Neuronal stem cell (in vitro differentiated cells): ENCODE measurements at regions not wholly inside any gene's neighbourhood (a gene's known extent, or its start where the extent isn't known, plus 50 kb on each side); places are given as distances from the start of the nearest gene placed in this dataset.

Experiments
- DNase-seq: peaks from one replicate; pipeline ENCODE4 v3.0.0-alpha.2; 2013; ENCODE audit warnings: low spot score
- H2AFZ ChIP-seq: one replicate; pipeline ENCODE4 v1.6.1; 2013; ENCODE audit warnings: mild to moderate bottlenecking, low read length, inconsistent platforms
- H2AK5ac ChIP-seq: 2 replicates; pipeline ENCODE4 v1.6.1; 2013; ENCODE audit warnings: low read depth, mild to moderate bottlenecking, inconsistent platforms, low read length, moderate library complexity, mixed read lengths
- H2BK120ac ChIP-seq: 2 replicates; pipeline ENCODE4 v1.6.1; 2013; ENCODE audit warnings: low read depth, mild to moderate bottlenecking, inconsistent platforms, low read length, moderate library complexity, mixed read lengths
- H2BK12ac ChIP-seq: one replicate; pipeline ENCODE4 v1.6.1; 2013; ENCODE audit warnings: low read length, inconsistent platforms
- H2BK15ac ChIP-seq: 2 replicates; pipeline ENCODE4 v1.6.1; 2013; ENCODE audit warnings: mild to moderate bottlenecking, low read length, inconsistent platforms, mixed read lengths
- H2BK5ac ChIP-seq: one replicate; pipeline ENCODE4 v1.6.1; 2013; ENCODE audit warnings: inconsistent platforms, mild to moderate bottlenecking, low read length, moderate library complexity
- H3K14ac ChIP-seq: one replicate; pipeline ENCODE4 v1.6.1; 2013; ENCODE audit warnings: low read length, inconsistent platforms
- H3K18ac ChIP-seq: 2 replicates; pipeline ENCODE4 v1.6.1; 2013; ENCODE audit warnings: low read length, inconsistent platforms
- H3K23ac ChIP-seq: 2 replicates; pipeline ENCODE4 v1.6.1; 2013; ENCODE audit warnings: low read depth, mild to moderate bottlenecking, mixed read lengths, low read length, inconsistent platforms; ENCODE audit not compliant: poor library complexity
- H3K27ac ChIP-seq: replicated peaks from 3 replicates; pipeline ENCODE4 v1.5.1; 2013; ENCODE audit warnings: low read length, inconsistent platforms
- H3K27me3 ChIP-seq, 3 experiments: 2 replicates each; pipeline ENCODE4 v1.6.1; 2013; ENCODE audit warnings: low read length in 3 of 3, mild to moderate bottlenecking in 2 of 3, inconsistent platforms in 1 of 3, low read depth in 1 of 3, mixed read lengths in 1 of 3, moderate library complexity in 1 of 3; ENCODE audit not compliant: control insufficient read depth in 3 of 3, insufficient read depth in 3 of 3
- H3K36me3 ChIP-seq, 2 donors: replicated peaks in 1 of 2; 2 replicates each; pipeline ENCODE4 v1.6.1; 2013; ENCODE audit warnings: low read length in 2 of 2; ENCODE audit not compliant: control insufficient read depth in 2 of 2, insufficient read depth in 2 of 2
- H3K4ac ChIP-seq: 2 replicates; pipeline ENCODE4 v1.6.1; 2013; ENCODE audit warnings: inconsistent platforms, mild to moderate bottlenecking, low read length, moderate library complexity
- H3K4me1 ChIP-seq, 2 donors: 1 replicate in 1 of 2; 2 replicates in 1 of 2; pipeline ENCODE4 v1.6.1; 2013; ENCODE audit warnings: low read length in 2 of 2, low read depth in 1 of 2; ENCODE audit not compliant: control insufficient read depth in 2 of 2, insufficient read depth in 1 of 2
- H3K4me2 ChIP-seq: one replicate; pipeline ENCODE4 v1.6.1; 2013; ENCODE audit warnings: mild to moderate bottlenecking, low read length, inconsistent platforms; ENCODE audit not compliant: insufficient read depth, poor library complexity, severe bottlenecking
- H3K4me3 ChIP-seq, 2 donors: 2 replicates each; pipeline ENCODE4 v1.5.1; 2013; ENCODE audit warnings: low read length in 2 of 2, mild to moderate bottlenecking in 2 of 2, inconsistent platforms in 1 of 2, moderate library complexity in 1 of 2
- H3K79me1 ChIP-seq: one replicate; pipeline ENCODE4 v1.6.1; 2013; ENCODE audit warnings: low read depth, mild to moderate bottlenecking, inconsistent platforms, low read length, moderate library complexity
- H3K9ac ChIP-seq: one replicate; pipeline ENCODE4 v1.6.1; 2013; ENCODE audit warnings: mild to moderate bottlenecking, low read depth, low read length, inconsistent platforms; ENCODE audit not compliant: poor library complexity
- H3K9me3 ChIP-seq, 2 donors: replicated peaks in 1 of 2; 2 replicates each; pipeline versions ENCODE3 to v1.6.1; 2013; ENCODE audit warnings: low read length in 2 of 2, mild to moderate bottlenecking in 2 of 2, inconsistent platforms in 1 of 2, low read depth in 1 of 2, mixed read lengths in 1 of 2, moderate library complexity in 1 of 2; ENCODE audit not compliant: control insufficient read depth in 2 of 2, insufficient read depth in 1 of 2
- H4K8ac ChIP-seq: one replicate; pipeline ENCODE4 v1.6.1; 2013; ENCODE audit warnings: low read depth, mild to moderate bottlenecking, inconsistent platforms, low read length, moderate library complexity
- H4K91ac ChIP-seq: one replicate; pipeline ENCODE4 v1.6.1; 2013; ENCODE audit warnings: low read length, low read depth, mild to moderate bottlenecking, inconsistent platforms; ENCODE audit not compliant: poor library complexity
- WGBS, 2 donors: extraction: QIAGEN DNeasy Blood & Tissue Kit; methylation state at CpG; one replicate each; pipeline ENCODE4 v1.1.7; 2013; ENCODE audit warnings: missing lambda C conversion rate in 2 of 2, mixed read lengths in 1 of 2; ENCODE audit not compliant: insufficient read length in 2 of 2, insufficient replicate concordance in 1 of 2; ENCODE audit errors: extremely low coverage in 2 of 2; 5-methylcytosine and 5-hydroxymethylcytosine counted together

- no peaks in the 10 kb centered on the region for H3K9me3 ChIP-seq
- no peak overlapping the region for H2BK5ac ChIP-seq
- no peak overlapping the region for H3K9ac ChIP-seq
- H2BK120ac ChIP-seq: no peak overlapping the region
- H3K4me3 ChIP-seq: no peak overlapping the region
- H4K8ac ChIP-seq: no peak overlapping the region
- no peak for DNase-seq
- no peak overlapping the region for H3K4ac ChIP-seq
- no peaks in the 10 kb centered on the region for H3K36me3 ChIP-seq
- no CpG with 5 or more reads among the region's 3 CpGs for WGBS, 2 donors
- no peak overlapping the region for H3K14ac ChIP-seq
- no peak overlapping the region for H3K23ac ChIP-seq
- H2AFZ ChIP-seq: peak overlapping the region; percentile 59
- no peak overlapping the region for H2AK5ac ChIP-seq
- peaks cover 3% of the 10 kb centered on the region in 2 donors for H3K4me1 ChIP-seq
- H3K4me2 ChIP-seq: no peak overlapping the region
- H3K79me1 ChIP-seq: no peaks in the 10 kb centered on the region
- H3K27ac ChIP-seq: no peak overlapping the region
- H2BK12ac ChIP-seq: no peak overlapping the region
- H3K27me3 ChIP-seq: no peaks in the 10 kb centered on the region
- H2BK15ac ChIP-seq: no peak overlapping the region
- H4K91ac ChIP-seq: no peak overlapping the region
- H3K18ac ChIP-seq: no peak overlapping the region
Measured at GRCh38 chr4:79266136-79266535, 59.7 kb downstream of the NAA11 start.

GRCh38 chr4:79259242-79259641 is 66.6 kb downstream of the NAA11 start:
- peaks cover 0 to 5% of the 10 kb centered on the region in 2 donors for H3K4me1 ChIP-seq
- peak overlapping the region; percentile 95 for H2AK5ac ChIP-seq
- H2BK5ac ChIP-seq: no peak overlapping the region
- H4K91ac ChIP-seq: no peak overlapping the region
- H2AFZ ChIP-seq: no peak overlapping the region
- no peaks in the 10 kb centered on the region for H3K27me3 ChIP-seq
- DNase-seq: no peak
- H3K4me2 ChIP-seq: no peak overlapping the region
- no CpG with 5 or more reads among the region's 2 CpGs for WGBS, 2 donors
- H3K4me3 ChIP-seq: peak overlapping the region in 1 of 2 donors; percentile 25
- H3K4ac ChIP-seq: no peak overlapping the region
- no peak overlapping the region for H3K27ac ChIP-seq
- H3K9me3 ChIP-seq: peaks cover 17 to 20% of the 10 kb centered on the region in 2 donors
- no peak overlapping the region for H3K18ac ChIP-seq
- H3K14ac ChIP-seq: peak overlapping the region; percentile 71
- peak overlapping the region; percentile 4 for H3K9ac ChIP-seq
- no peak overlapping the region for H2BK15ac ChIP-seq
- H3K79me1 ChIP-seq: no peaks in the 10 kb centered on the region
- H2BK120ac ChIP-seq: no peak overlapping the region
- no peak overlapping the region for H4K8ac ChIP-seq
- no peak overlapping the region for H2BK12ac ChIP-seq
- no peak overlapping the region for H3K23ac ChIP-seq
- H3K36me3 ChIP-seq: no peaks in the 10 kb centered on the region

- DNase-seq: no peak
- H4K8ac ChIP-seq: no peak overlapping the region
- no peaks in the 10 kb centered on the region for H3K79me1 ChIP-seq
- H3K27ac ChIP-seq: no peak overlapping the region
- H3K4me1 ChIP-seq: peaks cover 0 to 5% of the 10 kb centered on the region in 2 donors
- H3K9me3 ChIP-seq: peaks cover 17 to 20% of the 10 kb centered on the region in 2 donors
- no peak overlapping the region for H2BK15ac ChIP-seq
- no peak overlapping the region for H3K23ac ChIP-seq
- H3K27me3 ChIP-seq: no peaks in the 10 kb centered on the region
- H2AK5ac ChIP-seq: peak overlapping the region; percentile 89
- H2AFZ ChIP-seq: no peak overlapping the region
- H3K4me3 ChIP-seq: no peak overlapping the region
- no peak overlapping the region for H3K14ac ChIP-seq
- no CpG with 5 or more reads among the region's 2 CpGs for WGBS, 2 donors
- no peak overlapping the region for H3K4me2 ChIP-seq
- no peak overlapping the region for H3K9ac ChIP-seq
- no peak overlapping the region for H2BK120ac ChIP-seq
- peak overlapping the region; percentile 71 for H2BK5ac ChIP-seq
- peak overlapping the region; percentile 10 for H3K4ac ChIP-seq
- H3K18ac ChIP-seq: peak overlapping the region; percentile 35
- H4K91ac ChIP-seq: no peak overlapping the region
- H2BK12ac ChIP-seq: no peak overlapping the region
- H3K36me3 ChIP-seq: no peaks in the 10 kb centered on the region
Measured at GRCh38 chr4:79258614-79259176, 67.2 kb downstream of the NAA11 start.

GRCh38 chr4:79257953-79258613 is 67.8 kb downstream of the NAA11 start:
- Histone ChIP-seq H3K18ac (peak overlapping the region; percentile 35), H3K4me1 (peaks cover 0 to 5% of the 10 kb centered on the region in 2 donors), H4K8ac (no peak overlapping the region), H3K36me3 (no peaks in the 10 kb centered on the region), H3K23ac (peak overlapping the region; percentile 31), H2BK12ac (no peak overlapping the region), H2BK15ac (peak overlapping the region; percentile 49), H3K14ac (peak overlapping the region; percentile 4), H3K27ac (no peak overlapping the region), H3K4ac (peak overlapping the region; percentile 10), H3K9ac (no peak overlapping the region), H2AK5ac (peak overlapping the region; percentile 89), H2BK120ac (peak overlapping the region; percentile 72), H3K79me1 (no peaks in the 10 kb centered on the region), H2BK5ac (peak overlapping the region; percentile 71), H4K91ac (no peak overlapping the region), H2AFZ (no peak overlapping the region), H3K27me3 (no peaks in the 10 kb centered on the region), H3K4me2 (no peak overlapping the region), H3K9me3 (peaks cover 17 to 20% of the 10 kb centered on the region in 2 donors), H3K4me3 (no peak overlapping the region)
- DNase-seq: no peak
- no CpG with 5 or more reads among the region's 5 CpGs for WGBS, 2 donors
